OCI-LY3 (cell line): ENCODE measurements at regions not wholly inside any gene's neighbourhood (a gene's known extent, or its start where the extent isn't known, plus 50 kb on each side); places are given as distances from the start of the nearest gene placed in this dataset.

Source experiments
- H2AFZ ChIP-seq: fragments of 200-600, 300-600 bp; shearing (Covaris generic); 2 replicates; pipeline ENCODE4 v1.6.0; 2014; ENCODE audit warnings: antibody characterized with exemption, low read depth, low read length
- H3K27ac ChIP-seq: fragments of 200-600, 300-600 bp; sonication (generic); 2 replicates; pipeline ENCODE4 v1.5.1; 2014; ENCODE audit warnings: mild to moderate bottlenecking, low read length, moderate library complexity, mixed read lengths
- H3K27me3 ChIP-seq: fragments of 200-600, 300-600 bp; sonication (generic); 2 replicates; pipeline ENCODE4 v1.6.1; 2014; ENCODE audit warnings: low read depth, low read length, mixed read lengths
- H3K36me3 ChIP-seq: fragments of 200-600, 300-600 bp; sonication (generic); replicated peaks from 2 replicates; pipeline ENCODE3; 2014; ENCODE audit warnings: low read depth, low read length, mixed read lengths
- H3K4me1 ChIP-seq: fragments of 300-600, 200-600 bp; sonication (generic); 2 replicates; pipeline ENCODE4 v1.6.1; 2014; ENCODE audit warnings: low read length, mixed read lengths
- H3K4me2 ChIP-seq: fragments of 200-600, 300-600 bp; sonication (generic); 2 replicates; pipeline ENCODE4 v1.6.1; 2014; ENCODE audit warnings: low read length, mixed read lengths
- H3K4me3 ChIP-seq: fragments of 300-600, 200-600 bp; sonication (generic); 2 replicates; pipeline ENCODE4 v1.5.1; 2014; ENCODE audit warnings: antibody characterized with exemption, mild to moderate bottlenecking, low read length, moderate library complexity
- H3K79me2 ChIP-seq: fragments of 300-600, 200-600 bp; shearing (Covaris generic); 2 replicates; pipeline ENCODE4 v1.6.1; 2014; ENCODE audit warnings: mild to moderate bottlenecking, low read length, mixed read lengths
- H3K9ac ChIP-seq: fragments of 300-600, 200-600 bp; shearing (Covaris generic); 2 replicates; pipeline ENCODE4 v1.6.0; 2014; ENCODE audit warnings: mild to moderate bottlenecking, low read length, moderate library complexity
- H3K9me3 ChIP-seq: fragments of 200-600, 300-600 bp; shearing (Covaris generic); 2 replicates; pipeline ENCODE4 v1.6.1; 2014; ENCODE audit warnings: low read length, mixed read lengths; ENCODE audit not compliant: insufficient read depth
- H4K20me1 ChIP-seq: fragments of 200-600, 300-600 bp; sonication (generic); 2 replicates; pipeline ENCODE4 v1.6.1; 2016; ENCODE audit warnings: low read length, mixed read lengths; ENCODE audit not compliant: insufficient read depth
- EZH2phosphoT487 ChIP-seq: fragments of 200-600 bp; shearing (Covaris generic); IDR thresholded peaks from 2 replicates; pipeline ENCODE4 v1.6.1; 2018; ENCODE audit warnings: antibody characterized with exemption, mixed run types, low read depth
- TF ChIP-seq, protein P1 (sequence below): fragments of 200-600, 300-600 bp; sonication (generic); IDR thresholded peaks from 2 replicates; pipeline ENCODE4 v1.5.1; 2014; ENCODE audit warnings: antibody characterized with exemption, low read length, low read depth

DNA sequence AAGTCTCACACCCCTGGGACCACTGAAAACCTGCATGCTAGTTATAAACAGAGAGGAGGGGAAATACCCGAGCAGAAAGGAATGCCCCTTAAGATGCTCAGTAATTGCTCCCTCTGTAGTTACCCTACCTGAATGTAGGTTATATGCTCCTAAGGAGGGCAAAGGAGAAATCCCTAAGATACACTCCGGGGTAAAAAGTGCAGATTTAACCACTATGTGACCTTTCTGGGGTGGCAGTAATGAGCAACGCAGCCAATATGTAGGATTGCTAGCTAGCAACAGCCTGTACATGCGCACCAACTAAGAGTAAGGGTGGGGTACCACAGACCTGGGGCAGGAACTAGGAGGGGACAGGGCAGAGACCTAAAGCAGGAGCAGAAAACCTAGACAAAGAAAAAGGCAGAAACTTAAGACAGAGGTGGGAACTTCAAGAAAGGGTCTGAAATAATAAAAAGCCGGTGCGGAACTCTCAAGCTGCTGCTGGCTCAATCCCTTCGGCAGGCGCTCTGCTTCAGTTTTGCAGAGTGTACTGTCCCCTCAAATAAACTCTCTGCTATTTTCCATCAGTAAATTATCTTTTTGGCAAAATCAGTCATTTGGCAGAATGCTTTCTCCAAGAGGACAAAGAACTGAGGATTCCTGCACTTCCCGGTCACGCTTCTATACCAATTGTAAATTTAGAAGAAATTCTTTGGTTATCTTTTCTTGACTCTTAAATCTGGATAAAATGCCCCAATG, 823.8 kb downstream of the CDH11 start:
- Histone ChIP-seq H3K4me3 (no peak overlapping the region), H2AFZ (no peak overlapping the region)

DNA sequence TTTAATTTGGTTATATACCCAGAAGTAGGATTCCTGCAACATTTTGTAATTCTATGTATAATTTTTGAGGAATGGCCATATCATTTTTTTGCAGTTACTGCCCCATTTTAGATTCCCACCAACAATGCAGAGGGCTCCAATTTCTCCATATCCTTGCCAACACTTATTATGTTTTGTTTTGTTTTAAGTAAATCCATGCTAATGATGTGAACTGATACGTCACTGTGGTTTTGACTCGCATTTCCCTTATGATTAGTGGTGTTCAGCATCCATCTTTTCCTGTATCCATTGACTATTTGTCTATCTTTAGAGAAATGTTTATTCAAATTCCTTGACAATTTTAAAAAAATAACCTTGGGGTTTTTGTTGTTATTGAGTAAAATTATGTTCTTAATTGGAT, 826.4 kb downstream of the CDH11 start:
- Histone ChIP-seq H3K9me3 (no peaks in the 10 kb centered on the region), H3K9ac (no peak overlapping the region), H3K36me3 (no peaks in the 10 kb centered on the region), H3K27me3 (no peaks in the 10 kb centered on the region), H3K79me2 (no peaks in the 10 kb centered on the region), H3K4me1 (no peaks in the 10 kb centered on the region), H2AFZ (no peak overlapping the region), H3K27ac (no peak overlapping the region), H4K20me1 (no peaks in the 10 kb centered on the region), H3K4me2 (no peak overlapping the region), H3K4me3 (no peak overlapping the region)
- TF ChIP-seq, protein P1, sequence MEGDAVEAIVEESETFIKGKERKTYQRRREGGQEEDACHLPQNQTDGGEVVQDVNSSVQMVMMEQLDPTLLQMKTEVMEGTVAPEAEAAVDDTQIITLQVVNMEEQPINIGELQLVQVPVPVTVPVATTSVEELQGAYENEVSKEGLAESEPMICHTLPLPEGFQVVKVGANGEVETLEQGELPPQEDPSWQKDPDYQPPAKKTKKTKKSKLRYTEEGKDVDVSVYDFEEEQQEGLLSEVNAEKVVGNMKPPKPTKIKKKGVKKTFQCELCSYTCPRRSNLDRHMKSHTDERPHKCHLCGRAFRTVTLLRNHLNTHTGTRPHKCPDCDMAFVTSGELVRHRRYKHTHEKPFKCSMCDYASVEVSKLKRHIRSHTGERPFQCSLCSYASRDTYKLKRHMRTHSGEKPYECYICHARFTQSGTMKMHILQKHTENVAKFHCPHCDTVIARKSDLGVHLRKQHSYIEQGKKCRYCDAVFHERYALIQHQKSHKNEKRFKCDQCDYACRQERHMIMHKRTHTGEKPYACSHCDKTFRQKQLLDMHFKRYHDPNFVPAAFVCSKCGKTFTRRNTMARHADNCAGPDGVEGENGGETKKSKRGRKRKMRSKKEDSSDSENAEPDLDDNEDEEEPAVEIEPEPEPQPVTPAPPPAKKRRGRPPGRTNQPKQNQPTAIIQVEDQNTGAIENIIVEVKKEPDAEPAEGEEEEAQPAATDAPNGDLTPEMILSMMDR, result no peak
- TF ChIP-seq EZH2phosphoT487, result no peak

More for the DNA sequence above, 823.8 kb downstream of the CDH11 start:
- no peaks in the 10 kb centered on the region for H4K20me1 ChIP-seq
- H3K4me1 ChIP-seq, result no peaks in the 10 kb centered on the region
- H3K9me3 ChIP-seq, result no peaks in the 10 kb centered on the region
- H3K36me3 ChIP-seq, result no peaks in the 10 kb centered on the region
- H3K27me3 ChIP-seq, result no peaks in the 10 kb centered on the region
- no peaks in the 10 kb centered on the region for H3K79me2 ChIP-seq
- H3K4me2 ChIP-seq, result no peak overlapping the region
- TF ChIP-seq EZH2phosphoT487, result no peak
- TF ChIP-seq, protein P1, result no peak
- no peak overlapping the region for H3K27ac ChIP-seq
- H3K9ac ChIP-seq, result no peak overlapping the region

DNA sequence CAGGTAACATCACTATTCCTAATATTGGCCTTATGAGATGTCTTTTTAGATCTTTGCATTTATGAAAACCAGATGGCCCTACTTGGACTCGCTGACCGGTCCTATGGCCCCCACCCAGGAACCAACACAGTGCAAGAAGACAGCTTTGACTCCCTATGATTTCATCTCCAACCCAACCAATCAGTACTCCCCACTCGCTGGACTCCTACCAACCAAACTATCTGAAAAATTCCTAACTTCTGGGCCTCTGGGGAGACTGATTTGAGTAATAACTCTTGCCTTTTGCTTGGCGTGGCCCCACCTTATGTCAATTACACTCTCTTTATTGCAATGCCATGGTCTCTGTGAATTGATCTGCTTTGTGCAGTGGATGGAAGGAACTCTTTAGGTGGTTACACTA, 828.9 kb downstream of the CDH11 start:
- H3K4me3 ChIP-seq, result no peak overlapping the region
- H3K4me1 ChIP-seq, result no peaks in the 10 kb centered on the region
- H3K36me3 ChIP-seq, result no peaks in the 10 kb centered on the region
- H3K9me3 ChIP-seq, result no peaks in the 10 kb centered on the region
- no peak overlapping the region for H3K27ac ChIP-seq
- H4K20me1 ChIP-seq, result no peaks in the 10 kb centered on the region
- H3K79me2 ChIP-seq, result no peaks in the 10 kb centered on the region
- no peak overlapping the region for H3K4me2 ChIP-seq
- no peak overlapping the region for H2AFZ ChIP-seq
- TF ChIP-seq EZH2phosphoT487, result no peak
- TF ChIP-seq, protein P1, result no peak
- H3K9ac ChIP-seq, result no peak overlapping the region
- H3K27me3 ChIP-seq, result no peaks in the 10 kb centered on the region

DNA sequence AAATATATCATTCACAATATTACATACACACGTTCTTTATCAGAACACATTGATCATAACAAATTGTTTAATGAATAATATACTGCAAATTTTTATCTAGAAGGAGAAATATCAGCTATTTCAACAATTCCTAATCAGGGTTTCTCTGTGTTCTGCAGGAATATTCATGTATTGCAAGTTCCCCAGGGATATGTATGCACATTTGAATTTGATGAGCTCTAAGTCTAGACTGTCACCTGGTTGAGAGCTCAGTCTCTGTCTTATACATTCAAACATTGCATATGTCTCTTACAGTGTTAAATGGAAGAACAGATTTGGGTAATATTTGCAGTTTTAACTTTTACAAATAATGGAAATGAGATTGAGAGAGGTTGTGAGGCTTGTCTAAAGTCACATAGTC, 829.7 kb downstream of the CDH11 start:
- no peaks in the 10 kb centered on the region for H3K36me3 ChIP-seq
- no peak overlapping the region for H2AFZ ChIP-seq
- H3K4me3 ChIP-seq, result no peak overlapping the region
- no peaks in the 10 kb centered on the region for H3K79me2 ChIP-seq
- H3K9ac ChIP-seq, result no peak overlapping the region
- TF ChIP-seq, protein P1, result no peak
- TF ChIP-seq EZH2phosphoT487, result no peak
- no peak overlapping the region for H3K4me2 ChIP-seq
- no peaks in the 10 kb centered on the region for H4K20me1 ChIP-seq
- no peaks in the 10 kb centered on the region for H3K4me1 ChIP-seq
- no peaks in the 10 kb centered on the region for H3K27me3 ChIP-seq
- H3K9me3 ChIP-seq, result no peaks in the 10 kb centered on the region
- no peak overlapping the region for H3K27ac ChIP-seq
